PC-3 (cell line): ENCODE measurements at regions not wholly inside any gene's neighbourhood (a gene's known extent, or its start where the extent isn't known, plus 50 kb on each side); places are given as distances from the start of the nearest gene placed in this dataset.
"Not testable (repeated sequence)": the region's sequence is repeated elsewhere in the genome, so short reads cannot be mapped to it uniquely, and the experiment has no call there.

Source experiments
- ATAC-seq: fragments of 200-7000 bp; cut with Tn5 transposase; 2 replicates; pipeline ENCODE4 v1.9.1; 2020; ENCODE audit warnings: mild to moderate bottlenecking, moderate library complexity
- BruUV-seq: library from RNA; stranded (reverse); fragments of 400-500 nt; replicated peaks from 2 replicates; lab custom pipeline; 2021; lab: Mats Ljungman, UMichigan
- CTCF ChIA-PET: fragments of 300-600 bp; sonication (Branson Sonifier 250); formaldehyde crosslinking; loops from one replicate; lab custom pipeline; 2022; ENCODE audit warnings: antibody characterized with exemption; lab: Charles Lee
- POLR2A ChIA-PET: fragments of 300-600 bp; sonication (Branson Sonifier 250); formaldehyde crosslinking; loops from one replicate; lab custom pipeline; 2022; ENCODE audit warnings: antibody characterized with exemption; ENCODE audit not compliant: unreplicated experiment; lab: Charles Lee
- DNase-seq: peaks from one replicate; pipeline ENCODE4 v3.0.0-alpha.2; 2015
- H2AFZ ChIP-seq: fragments of 300-600 bp; sonication (generic); 2 replicates; pipeline ENCODE4 v1.6.0; 2016; ENCODE audit warnings: antibody characterized with exemption, low read length
- H3F3A ChIP-seq: fragments of 300-600 bp; sonication (generic); one replicate; pipeline ENCODE4 v1.6.0; 2017; ENCODE audit warnings: antibody characterized with exemption, low read length, control low read depth, mild to moderate bottlenecking; ENCODE audit not compliant: unreplicated experiment
- H3K27ac ChIP-seq: fragments of 300-600 bp; sonication (generic); 2 replicates; pipeline ENCODE4 v1.5.1; 2016; ENCODE audit warnings: mild to moderate bottlenecking, low read length
- H3K27me3 ChIP-seq: fragments of 300-600 bp; sonication (generic); 2 replicates; pipeline ENCODE4 v1.6.1; 2016; ENCODE audit warnings: low read length, mixed read lengths
- H3K36me3 ChIP-seq: fragments of 300-600 bp; sonication (generic); 2 replicates; pipeline ENCODE4 v1.6.1; 2016; ENCODE audit warnings: low read depth, mixed run types, low read length, mixed read lengths
- H3K4me1 ChIP-seq: fragments of 300-600 bp; sonication (generic); 2 replicates; pipeline ENCODE4 v1.5.1; 2016; ENCODE audit warnings: low read length; ENCODE audit not compliant: insufficient read depth
- H3K4me2 ChIP-seq: fragments of 300-600 bp; sonication (generic); 2 replicates; pipeline ENCODE4 v1.6.0; 2016; ENCODE audit warnings: low read length
- H3K4me3 ChIP-seq: fragments of 300-600 bp; sonication (generic); 2 replicates; pipeline ENCODE4 v1.5.1; 2016; ENCODE audit warnings: mild to moderate bottlenecking, low read length, mixed read lengths
- H3K79me2 ChIP-seq: fragments of 300-600 bp; sonication (generic); 2 replicates; pipeline ENCODE4 v1.6.1; 2017; ENCODE audit warnings: low read length, mixed read lengths
- H3K9ac ChIP-seq: fragments of 300-600 bp; sonication (generic); 2 replicates; pipeline ENCODE4 v1.6.0; 2016; ENCODE audit warnings: mild to moderate bottlenecking, low read length
- H3K9me2 ChIP-seq: fragments of 300-600 bp; sonication (generic); replicated peaks from 2 replicates; pipeline ENCODE4 v1.6.1; 2016; ENCODE audit warnings: mixed run types, low read length, mixed read lengths
- H3K9me3 ChIP-seq: fragments of 300-600 bp; sonication (generic); 2 replicates; pipeline ENCODE4 v1.6.1; 2016; ENCODE audit warnings: low read length, mixed read lengths
- H4K20me1 ChIP-seq: fragments of 300-600 bp; sonication (generic); 2 replicates; pipeline ENCODE4 v1.6.1; 2016; ENCODE audit warnings: low read length, mixed read lengths
- EZH2 ChIP-seq: fragments of 300-600 bp; sonication (generic); IDR thresholded peaks from one replicate; pipeline ENCODE4 v1.6.1; 2017; ENCODE audit warnings: antibody characterized with exemption, mild to moderate bottlenecking, low read length; ENCODE audit not compliant: unreplicated experiment
- EZH2phosphoT487 ChIP-seq: fragments of 300-600 bp; sonication (generic); IDR thresholded peaks from 2 replicates; pipeline ENCODE4 v1.6.1; 2018; ENCODE audit warnings: mild to moderate bottlenecking, antibody characterized with exemption, low read length, borderline replicate concordance
- intact Hi-C: fragments of 100-400 bp; cut with micrococcal nuclease; formaldehyde crosslinking; loops from 2 replicates; pipeline ENCODE4 v1.9.0; 2023
- TF ChIP-seq, protein P1 (sequence below): fragments of 300-600 bp; sonication (generic); conservative IDR thresholded peaks from 2 replicates; pipeline ENCODE4 v1.5.1; 2017; ENCODE audit warnings: antibody characterized with exemption, low read depth, mild to moderate bottlenecking, low read length

DNA sequence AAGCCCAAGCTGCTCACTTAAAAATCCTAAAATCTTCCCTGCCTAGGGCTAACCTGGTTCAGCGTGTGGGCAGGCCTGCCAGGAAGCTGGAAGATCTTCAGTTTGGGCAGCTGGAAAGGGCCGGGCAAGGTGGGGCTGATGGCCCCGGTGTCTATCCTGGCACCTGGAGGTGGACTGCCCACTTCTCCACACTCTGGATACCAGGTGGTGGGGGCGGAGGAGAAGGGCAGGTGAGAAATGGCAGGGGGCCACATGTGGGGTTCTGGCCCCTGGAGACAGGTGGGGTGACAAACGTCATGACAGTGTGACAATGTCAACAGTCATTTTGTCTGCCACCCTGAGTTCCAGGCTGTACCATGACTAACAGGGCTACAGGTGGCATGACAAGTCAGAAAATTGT lies 78.5 kb upstream of the C16orf82 start:
- Histone ChIP-seq H3K4me1 (no peaks in the 10 kb centered on the region), H3K27me3 (no peaks in the 10 kb centered on the region), H3K9ac (no peak overlapping the region), H3K9me3 (no peaks in the 10 kb centered on the region), H3K4me2 (no peak overlapping the region), H3K36me3 (no peaks in the 10 kb centered on the region), H3K9me2 (no peaks in the 10 kb centered on the region), H2AFZ (no peak overlapping the region), H3K27ac (no peak overlapping the region), H3K79me2 (no peaks in the 10 kb centered on the region), H4K20me1 (no peaks in the 10 kb centered on the region), H3K4me3 (no peak overlapping the region), H3F3A (no peaks in the 10 kb centered on the region)
- intact Hi-C loops = no loop called here
- POLR2A ChIA-PET = no interaction called here
- no peak for DNase-seq
- CTCF ChIA-PET = no interaction called here
- TF ChIP-seq, protein P1, sequence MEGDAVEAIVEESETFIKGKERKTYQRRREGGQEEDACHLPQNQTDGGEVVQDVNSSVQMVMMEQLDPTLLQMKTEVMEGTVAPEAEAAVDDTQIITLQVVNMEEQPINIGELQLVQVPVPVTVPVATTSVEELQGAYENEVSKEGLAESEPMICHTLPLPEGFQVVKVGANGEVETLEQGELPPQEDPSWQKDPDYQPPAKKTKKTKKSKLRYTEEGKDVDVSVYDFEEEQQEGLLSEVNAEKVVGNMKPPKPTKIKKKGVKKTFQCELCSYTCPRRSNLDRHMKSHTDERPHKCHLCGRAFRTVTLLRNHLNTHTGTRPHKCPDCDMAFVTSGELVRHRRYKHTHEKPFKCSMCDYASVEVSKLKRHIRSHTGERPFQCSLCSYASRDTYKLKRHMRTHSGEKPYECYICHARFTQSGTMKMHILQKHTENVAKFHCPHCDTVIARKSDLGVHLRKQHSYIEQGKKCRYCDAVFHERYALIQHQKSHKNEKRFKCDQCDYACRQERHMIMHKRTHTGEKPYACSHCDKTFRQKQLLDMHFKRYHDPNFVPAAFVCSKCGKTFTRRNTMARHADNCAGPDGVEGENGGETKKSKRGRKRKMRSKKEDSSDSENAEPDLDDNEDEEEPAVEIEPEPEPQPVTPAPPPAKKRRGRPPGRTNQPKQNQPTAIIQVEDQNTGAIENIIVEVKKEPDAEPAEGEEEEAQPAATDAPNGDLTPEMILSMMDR = no peak
- TF ChIP-seq EZH2 = no peak
- TF ChIP-seq EZH2phosphoT487 = no peak
- no peak for ATAC-seq
- BruUV-seq = no TSS peak

DNA sequence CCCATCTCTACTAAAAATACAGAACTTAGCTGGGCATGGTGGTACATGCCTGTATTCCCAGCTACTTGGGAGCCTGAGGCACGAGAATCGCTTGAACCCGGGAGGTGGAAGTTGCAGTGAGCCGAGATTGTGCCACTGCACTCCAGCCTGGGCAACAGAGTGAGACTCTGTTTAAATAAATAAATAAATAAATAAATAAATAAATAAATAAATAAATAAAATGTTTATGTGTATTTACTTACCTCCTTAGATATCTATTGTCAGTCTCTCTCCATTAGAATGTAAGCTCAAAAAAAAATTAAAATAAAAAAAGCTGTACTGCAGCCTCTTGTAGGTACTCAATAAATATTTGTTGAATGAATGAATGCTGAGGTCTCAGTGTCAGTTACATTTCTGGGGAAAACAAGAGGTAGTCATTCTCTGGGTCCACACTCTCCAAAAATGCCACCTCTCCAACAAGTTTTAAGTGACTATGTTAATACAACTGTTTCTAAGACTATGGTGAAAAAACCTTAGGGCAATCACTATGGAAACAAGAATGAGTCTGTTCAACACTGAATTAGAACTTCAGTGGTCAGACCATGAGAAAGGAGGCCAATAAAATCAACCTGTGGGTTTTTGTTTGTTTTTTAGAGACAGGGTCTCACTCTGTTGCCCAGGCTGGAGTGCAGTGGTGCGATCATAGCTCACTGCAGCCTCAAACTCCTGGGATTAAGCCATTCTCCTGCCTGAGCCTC lies 76.2 kb upstream of the C16orf82 start:
- ATAC-seq, H4K20me1 ChIP-seq, H3K4me1 ChIP-seq, H3K9ac ChIP-seq, H2AFZ ChIP-seq, CTCF ChIA-PET, H3K27ac ChIP-seq, H3K36me3 ChIP-seq, H3K9me2 ChIP-seq, H3K79me2 ChIP-seq, DNase-seq, H3K9me3 ChIP-seq, H3K4me2 ChIP-seq, H3K27me3 ChIP-seq, POLR2A ChIA-PET, intact Hi-C loops, BruUV-seq, H3K4me3 ChIP-seq, H3F3A ChIP-seq: not testable (repeated sequence)

DNA sequence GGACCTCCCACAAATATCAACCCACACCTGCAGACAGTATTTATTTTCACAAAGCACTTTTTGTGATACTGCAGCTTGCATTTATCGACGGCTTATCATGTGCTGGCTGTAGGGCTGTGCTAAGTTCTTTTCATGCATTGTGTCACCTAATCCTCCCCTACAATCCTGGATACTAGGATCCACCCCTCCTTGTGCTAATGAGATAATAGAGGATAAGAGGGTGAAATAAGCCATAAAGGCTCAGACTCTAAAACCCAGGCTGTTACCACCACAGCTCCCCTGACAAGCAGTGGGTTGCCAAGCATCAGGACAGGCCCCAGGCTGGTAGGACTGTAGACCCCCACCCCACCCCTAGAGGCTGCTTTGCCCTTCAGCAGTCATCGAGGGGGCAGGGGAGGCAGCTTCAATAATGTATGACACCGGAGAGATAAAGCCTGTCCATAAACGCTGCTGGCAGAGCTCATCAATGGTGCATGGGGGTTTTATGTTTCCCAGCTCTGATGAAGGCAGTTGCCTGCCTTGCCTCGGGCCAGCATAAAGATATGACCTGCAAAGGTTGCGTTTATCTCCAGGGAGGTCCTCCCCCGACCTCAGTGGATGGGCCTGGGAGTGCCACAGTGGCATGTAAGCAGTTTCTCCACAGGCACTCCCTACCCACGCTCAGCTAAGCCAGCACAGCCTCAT lies 73.9 kb upstream of the C16orf82 start:
- ATAC-seq (no peak), DNase-seq (no peak)
- no peak overlapping the region for H2AFZ ChIP-seq
- no peaks in the 10 kb centered on the region for H3K79me2 ChIP-seq
- H3K27me3 ChIP-seq = 0 out of 2 replicates have a peak, but pooled peaks cover 6% of the 10 kb centered on the region
- H3K27ac ChIP-seq = no peak overlapping the region
- H3K4me1 ChIP-seq = no peaks in the 10 kb centered on the region
- H3K36me3 ChIP-seq = no peaks in the 10 kb centered on the region
- H3K9me2 ChIP-seq = no peaks in the 10 kb centered on the region
- intact Hi-C loops = no loop called here
- no peaks in the 10 kb centered on the region for H3F3A ChIP-seq
- CTCF ChIA-PET = no interaction called here
- H3K9me3 ChIP-seq = no peaks in the 10 kb centered on the region
- TF ChIP-seq EZH2phosphoT487 = no peak
- TF ChIP-seq, protein P1 = no peak
- no peak for TF ChIP-seq EZH2
- BruUV-seq = no TSS peak
- H3K9ac ChIP-seq = no peak overlapping the region
- H3K4me3 ChIP-seq = no peak overlapping the region
- no peaks in the 10 kb centered on the region for H4K20me1 ChIP-seq
- POLR2A ChIA-PET = no interaction called here
- no peak overlapping the region for H3K4me2 ChIP-seq
